HG02642 (cell line): ENCODE measurements at regions not wholly inside any gene's neighbourhood (a gene's known extent, or its start where the extent isn't known, plus 50 kb on each side); places are given as distances from the start of the nearest gene placed in this dataset.

Source experiments
- ATAC-seq: cut with Tn5 transposase; IDR thresholded peaks from one replicate; pipeline ENCODE4 v1.9.1; 2021; ENCODE audit warnings: mild to moderate bottlenecking; ENCODE audit not compliant: unreplicated experiment, poor library complexity

- ATAC-seq, result no peak
Measured at GRCh38 chr10:44834131-44834530, 77.0 kb upstream of the TMEM72 start.

- ATAC-seq, result no peak
Measured at GRCh38 chr10:44835300-44835699, 75.8 kb upstream of the TMEM72 start.

GRCh38 chr10:44843484-44843883 lies 67.7 kb upstream of the TMEM72 start:
- no peak for ATAC-seq

- no peak for ATAC-seq
Measured at GRCh38 chr10:44845361-44846175, 65.6 kb upstream of the TMEM72 start.

- ATAC-seq, result no peak
Measured at GRCh38 chr10:44847110-44847509, 64.0 kb upstream of the TMEM72 start.

- no peak for ATAC-seq
Measured at GRCh38 chr10:44848211-44848610, 62.9 kb upstream of the TMEM72 start.

GRCh38 chr10:44849936-44850335 lies 61.2 kb upstream of the TMEM72 start:
- no peak for ATAC-seq

GRCh38 chr10:44850356-44850934 lies 60.7 kb upstream of the TMEM72 start:
- ATAC-seq, result no peak

- no peak for ATAC-seq
Measured at GRCh38 chr10:44851413-44851812, 59.7 kb upstream of the TMEM72 start.

- no peak for ATAC-seq
Measured at GRCh38 chr10:44851881-44852280, 59.3 kb upstream of the TMEM72 start.

- ATAC-seq, result no peak
Measured at GRCh38 chr10:44853148-44853734, 57.9 kb upstream of the TMEM72 start.

- ATAC-seq, result no peak
Measured at GRCh38 chr10:44853796-44854195, 57.3 kb upstream of the TMEM72 start.

- no peak for ATAC-seq
Measured at GRCh38 chr10:44854693-44855350, 56.3 kb upstream of the TMEM72 start.

GRCh38 chr10:44856696-44857095 lies 54.4 kb upstream of the TMEM72 start:
- ATAC-seq, result no peak

GRCh38 chr10:44857363-44858016 lies 53.6 kb upstream of the TMEM72 start:
- peak; percentile 69 for ATAC-seq

GRCh38 chr10:44858017-44858371 lies 53.1 kb upstream of the TMEM72 start:
- no peak for ATAC-seq

- ATAC-seq, result no peak
Measured at GRCh38 chr10:44858988-44859387, 52.1 kb upstream of the TMEM72 start.

GRCh38 chr10:44859546-44860285 lies 51.4 kb upstream of the TMEM72 start:
- ATAC-seq, result no peak

GRCh38 chr10:44860811-44861736 lies 50.1 kb upstream of the TMEM72 start:
- ATAC-seq, result no peak
